Stimulated activated CD8-positive, alpha-beta memory T cell treated with anti-CD3 and anti-CD28 coated beads, Interleukin-2, amount 100 ng/mL, for 48 hours (primary cell): ENCODE measurements at regions not wholly inside any gene's neighbourhood (a gene's known extent, or its start where the extent isn't known, plus 50 kb on each side); places are given as distances from the start of the nearest gene placed in this dataset.

Experiments used
- DNase-seq, 2 donors: peaks; one replicate each; pipeline ENCODE4 v3.0.0-alpha.2; 2020; ENCODE audit warnings: low read depth in 2 of 2

DNA sequence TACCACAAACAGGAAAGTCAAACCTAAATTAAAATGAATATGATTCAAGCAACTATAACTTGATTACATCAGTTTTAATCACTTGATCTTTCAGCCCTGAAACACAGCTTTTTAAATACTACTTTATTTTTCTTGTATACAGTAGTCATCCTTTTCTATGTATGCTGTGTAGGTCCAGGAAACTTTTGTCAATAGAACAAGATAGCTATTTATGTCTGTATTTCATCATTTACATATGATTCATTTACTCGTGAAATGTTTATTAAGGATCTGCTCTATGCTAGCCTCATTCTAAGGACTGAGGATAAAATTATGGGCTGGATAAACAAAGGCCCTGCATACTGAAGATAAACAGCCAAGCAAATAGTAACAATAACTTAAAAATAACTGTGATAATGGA lies 930.2 kb downstream of the TFAP2A start:
- DNase-seq: no peak

GRCh38 chr6:9484091-9484490 lies 930.8 kb downstream of the TFAP2A start:
- DNase-seq: no peak

- DNase-seq: no peak
These were observed 932.7 kb downstream of the TFAP2A start for GRCh38 chr6:9482030-9482738.

- DNase-seq: no peak
These were observed 933.4 kb downstream of the TFAP2A start for GRCh38 chr6:9481292-9482029.

DNA sequence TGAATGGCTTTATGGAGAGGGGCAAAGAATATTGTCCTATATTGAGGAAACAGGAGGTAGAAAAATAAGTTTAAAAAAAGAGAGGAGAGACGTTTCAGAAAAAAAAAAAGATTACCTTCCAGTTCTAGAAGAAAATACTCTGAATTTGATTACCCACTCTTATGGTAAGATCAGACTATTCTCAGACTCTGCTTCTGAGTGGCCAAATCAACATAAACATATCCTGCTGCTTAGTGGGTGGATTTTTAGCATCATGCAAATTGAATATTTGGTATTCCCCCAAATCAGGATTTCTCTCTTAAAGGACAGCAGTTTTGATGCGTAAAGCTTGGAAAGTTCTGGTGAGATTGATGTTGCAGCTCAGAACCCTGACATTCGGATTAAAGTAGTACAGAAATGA lies 946.6 kb downstream of the TFAP2A start:
- no peak for DNase-seq

DNA sequence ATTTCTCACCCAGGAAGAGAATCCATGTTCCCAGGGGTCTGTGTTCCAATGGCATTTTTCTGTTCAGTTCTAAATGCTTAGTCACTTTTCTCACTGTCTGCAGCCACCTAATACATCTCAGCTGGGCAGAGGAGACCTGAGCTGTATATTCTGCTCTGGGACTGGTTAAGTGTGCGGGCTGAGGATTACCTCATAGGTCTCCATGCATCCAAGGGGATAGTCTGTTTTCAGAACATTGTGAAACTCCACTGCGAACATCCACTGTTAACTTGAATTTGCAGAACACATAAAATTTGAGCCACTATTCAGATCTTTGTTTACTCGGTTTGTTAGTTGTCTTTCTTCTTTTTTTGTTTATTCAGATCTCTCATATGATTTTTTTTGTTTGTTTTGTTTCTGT lies 947.1 kb downstream of the TFAP2A start:
- no peak for DNase-seq

- DNase-seq: no peak
These were observed 950.3 kb downstream of the TFAP2A start for GRCh38 chr6:9464583-9464982.

DNA sequence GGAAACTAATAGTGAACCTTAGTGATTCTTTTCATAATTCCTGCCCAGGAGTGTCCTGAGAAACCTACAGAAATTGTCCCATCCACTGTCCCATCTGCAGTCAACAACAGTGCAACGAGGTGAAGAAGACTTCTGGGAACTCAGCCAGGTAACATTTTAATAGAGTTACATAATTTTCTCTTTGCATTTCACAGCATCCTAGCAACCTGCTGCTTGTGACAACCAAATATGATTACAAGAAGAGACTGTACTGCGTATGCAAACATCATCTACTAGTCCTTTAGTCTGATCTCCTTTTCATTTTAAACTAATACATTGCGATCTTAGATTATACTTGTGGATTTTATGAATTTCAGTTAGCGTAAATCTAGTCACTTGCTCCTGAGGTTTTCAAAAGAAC lies 951.6 kb downstream of the TFAP2A start:
- no peak for DNase-seq

DNA sequence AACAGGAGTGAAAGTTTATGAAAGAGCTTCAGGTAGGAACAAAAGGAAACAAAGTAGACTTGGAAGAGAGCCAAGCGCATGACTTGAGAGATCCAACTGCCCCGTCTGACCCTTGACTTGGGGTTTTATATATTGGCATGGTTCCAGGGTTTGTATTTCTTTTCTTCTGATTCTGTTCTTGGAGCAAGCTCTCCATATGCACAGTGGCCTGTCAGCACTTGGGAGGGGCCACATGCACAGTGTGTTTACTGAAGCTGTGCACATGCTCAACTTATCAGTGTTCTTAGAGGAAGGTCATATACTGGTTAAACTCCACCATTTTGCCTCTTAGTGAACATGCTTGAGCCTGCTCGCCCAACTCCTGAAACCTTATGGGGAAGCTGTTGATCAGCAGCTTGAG lies 953.7 kb downstream of the TFAP2A start:
- DNase-seq: no peak

DNA sequence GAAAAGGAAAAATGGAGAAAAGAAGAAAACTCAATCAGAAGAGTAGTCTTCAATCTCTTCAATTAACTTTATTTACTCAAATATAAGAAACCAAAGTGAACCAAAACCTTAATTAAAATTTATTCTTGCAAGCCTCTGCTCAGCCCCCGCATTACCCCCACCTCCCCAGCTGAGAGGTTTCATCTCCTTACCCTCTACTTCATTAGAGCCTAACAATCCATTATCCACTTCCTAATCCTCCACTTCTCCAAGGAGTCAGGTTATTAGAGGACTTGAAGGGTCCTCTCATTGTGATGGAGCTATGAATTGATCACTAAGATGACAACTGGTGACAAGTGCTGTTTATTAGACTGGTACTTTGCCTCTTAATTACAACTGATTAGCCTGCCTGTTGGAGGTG lies 956.5 kb downstream of the TFAP2A start:
- DNase-seq: no peak

DNA sequence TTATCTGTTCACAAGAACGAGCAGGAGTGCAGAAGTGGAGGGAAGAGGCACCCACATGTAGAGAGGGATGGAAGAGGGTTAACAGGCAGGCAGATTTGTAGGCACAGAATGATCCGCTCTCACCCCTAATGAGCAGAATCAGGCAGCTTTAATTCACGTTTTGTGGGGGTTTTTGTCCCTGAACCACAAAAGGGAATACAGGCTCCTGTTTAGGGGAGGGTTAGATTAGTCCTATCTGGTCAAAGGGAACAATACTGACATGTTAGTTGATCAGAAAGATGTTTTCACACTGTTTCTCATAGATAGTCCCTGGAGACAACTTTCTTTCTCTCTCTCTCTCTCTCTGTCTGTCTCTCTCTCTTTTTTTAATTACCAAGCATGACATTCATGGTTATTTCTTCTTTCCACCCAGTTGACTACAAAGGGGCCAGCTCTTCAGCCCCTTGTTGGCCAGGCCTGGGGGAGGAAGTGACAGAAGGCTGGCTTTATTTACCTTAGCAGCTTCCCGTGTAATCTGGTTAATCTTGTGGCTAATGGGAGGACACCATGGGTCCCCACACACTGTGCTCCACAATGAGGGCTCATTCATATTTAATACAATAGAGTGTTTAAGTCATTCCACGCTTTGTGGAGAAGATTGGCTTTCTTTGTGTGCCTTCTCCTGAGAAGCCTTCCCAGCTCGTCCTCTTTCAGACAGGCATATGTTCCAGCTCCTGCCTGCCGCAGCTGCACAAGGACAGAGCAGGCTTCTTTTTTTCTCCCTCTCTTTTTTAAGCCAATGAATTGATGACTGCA lies 958.8 kb downstream of the TFAP2A start:
- DNase-seq: no peak

- DNase-seq: no peak
These were observed 975.1 kb downstream of the TFAP2A start for GRCh38 chr6:9439621-9440330.

DNA sequence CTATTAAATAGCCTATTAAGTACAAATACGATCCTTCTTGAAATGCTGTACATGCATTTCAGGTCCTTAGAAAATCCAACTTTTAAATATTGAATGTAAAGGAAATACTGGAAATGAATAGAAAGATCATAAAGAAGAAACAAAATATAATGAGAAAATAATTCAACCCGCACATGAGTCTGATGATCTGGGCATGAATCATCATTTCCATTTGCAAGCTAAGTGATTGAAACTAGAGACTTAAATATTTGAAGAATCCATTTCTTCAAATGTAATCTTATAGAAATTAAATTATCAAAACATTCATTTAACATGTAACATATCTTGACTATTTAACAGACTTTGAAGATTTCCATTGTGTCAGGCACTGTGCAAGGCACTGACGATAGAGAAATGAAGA lies 977.0 kb downstream of the TFAP2A start:
- DNase-seq: no peak

GRCh38 chr6:9435281-9435680 lies 979.6 kb downstream of the TFAP2A start:
- DNase-seq: no peak

GRCh38 chr6:9431945-9432344 lies 982.9 kb downstream of the TFAP2A start:
- DNase-seq: no peak

- no peak for DNase-seq
These were observed 986.3 kb downstream of the TFAP2A start for GRCh38 chr6:9428421-9429172.

DNA sequence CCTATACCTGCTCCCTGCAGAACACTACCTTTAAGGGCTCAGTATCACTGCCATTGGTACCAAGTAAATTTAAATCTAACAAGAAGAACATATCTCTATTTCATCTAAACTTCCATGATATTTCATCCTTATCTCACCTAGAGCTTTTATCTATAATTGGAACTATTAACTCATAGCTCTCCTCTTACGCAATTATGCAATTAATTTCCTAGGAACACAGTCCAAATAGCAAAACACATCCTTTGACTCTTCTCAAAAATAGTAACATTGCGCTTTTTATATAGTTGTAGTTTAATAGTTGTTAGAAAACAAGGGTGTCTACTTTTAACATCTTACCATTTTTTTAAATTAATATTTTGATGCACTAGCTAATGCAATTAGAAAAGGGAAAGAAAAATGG lies 986.8 kb upstream of the SLC35B3 start:
- DNase-seq: no peak

GRCh38 chr6:9420316-9421015 lies 985.1 kb upstream of the SLC35B3 start:
- no peak for DNase-seq

DNA sequence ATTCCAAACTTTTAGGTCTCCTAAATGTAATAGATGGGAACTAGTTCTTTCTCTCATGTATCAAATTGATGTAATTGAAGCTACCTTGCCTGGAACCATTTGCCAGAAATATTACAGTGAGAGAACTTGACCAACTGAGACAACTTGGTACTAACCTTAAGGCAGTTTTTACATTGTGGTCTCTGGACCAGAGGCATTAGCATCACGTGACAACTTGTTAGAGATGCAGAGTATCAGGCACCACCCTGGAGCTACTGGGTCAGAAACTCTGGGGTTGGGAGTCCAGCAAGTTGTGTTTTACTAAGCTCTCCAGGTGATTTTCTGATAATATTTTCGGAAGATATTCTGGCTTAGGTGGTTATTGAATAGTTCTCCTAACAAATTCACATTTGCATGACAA lies 982.1 kb upstream of the SLC35B3 start:
- DNase-seq: no peak

DNA sequence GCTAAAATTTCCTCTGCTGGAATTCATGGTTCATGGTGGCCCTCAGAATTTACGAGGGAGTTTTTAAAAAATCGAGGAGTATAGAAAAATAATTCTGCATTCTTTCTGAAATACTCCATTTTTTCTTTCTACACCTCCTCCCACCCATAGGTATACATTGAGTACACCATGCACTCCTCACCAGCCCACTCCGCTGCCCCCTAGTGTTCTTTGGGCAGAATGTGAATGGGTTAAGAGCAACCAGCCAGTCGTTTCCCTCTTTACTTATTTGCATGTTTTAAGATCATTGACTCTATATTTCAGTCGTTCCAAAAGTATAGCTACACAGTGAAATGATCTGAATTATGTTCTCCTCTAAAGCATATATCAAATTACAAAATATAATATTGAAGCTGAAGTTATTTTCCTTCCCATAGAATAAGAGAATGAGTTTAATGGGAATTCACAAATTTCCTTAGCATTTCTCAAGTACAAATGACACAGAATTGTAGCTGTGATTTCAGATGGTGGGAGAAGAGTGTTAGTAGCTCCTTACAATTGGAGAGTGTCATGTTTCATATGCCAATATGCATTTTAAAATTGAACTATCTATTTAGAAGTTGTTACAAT lies 977.7 kb upstream of the SLC35B3 start:
- peak in 1 of 2 donors; percentile 4 for DNase-seq
